GM21717 (cell line): ENCODE measurements at regions not wholly inside any gene's neighbourhood (a gene's known extent, or its start where the extent isn't known, plus 50 kb on each side); places are given as distances from the start of the nearest gene placed in this dataset.

Source experiments
- ATAC-seq: cut with Tn5 transposase; IDR thresholded peaks from one replicate; pipeline ENCODE4 v1.9.1; 2021; ENCODE audit warnings: mild to moderate bottlenecking, moderate library complexity; ENCODE audit not compliant: unreplicated experiment

GRCh38 chr6:56347526-56347925, 100.1 kb upstream of the COL21A1 start:
- no peak for ATAC-seq

DNA sequence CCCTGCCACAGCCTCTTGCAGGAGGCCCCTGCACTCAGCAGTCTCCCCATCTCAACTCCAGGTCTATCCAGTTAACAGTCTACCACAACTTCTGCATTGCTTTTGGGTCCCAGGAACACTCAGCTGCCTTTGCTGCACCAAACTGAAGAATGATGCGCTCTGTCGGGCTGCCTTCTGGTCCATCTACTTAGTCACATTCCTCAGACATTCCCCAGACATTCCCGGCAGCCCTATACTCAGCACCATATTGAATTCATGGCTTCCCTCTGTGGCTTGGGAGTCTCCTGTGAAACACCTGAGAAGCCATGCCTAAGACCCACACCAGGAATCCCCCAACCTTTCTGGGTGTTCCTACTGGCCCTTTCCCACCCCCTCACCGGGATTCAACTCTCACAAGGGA, 99.6 kb upstream of the COL21A1 start:
- ATAC-seq: no peak

DNA sequence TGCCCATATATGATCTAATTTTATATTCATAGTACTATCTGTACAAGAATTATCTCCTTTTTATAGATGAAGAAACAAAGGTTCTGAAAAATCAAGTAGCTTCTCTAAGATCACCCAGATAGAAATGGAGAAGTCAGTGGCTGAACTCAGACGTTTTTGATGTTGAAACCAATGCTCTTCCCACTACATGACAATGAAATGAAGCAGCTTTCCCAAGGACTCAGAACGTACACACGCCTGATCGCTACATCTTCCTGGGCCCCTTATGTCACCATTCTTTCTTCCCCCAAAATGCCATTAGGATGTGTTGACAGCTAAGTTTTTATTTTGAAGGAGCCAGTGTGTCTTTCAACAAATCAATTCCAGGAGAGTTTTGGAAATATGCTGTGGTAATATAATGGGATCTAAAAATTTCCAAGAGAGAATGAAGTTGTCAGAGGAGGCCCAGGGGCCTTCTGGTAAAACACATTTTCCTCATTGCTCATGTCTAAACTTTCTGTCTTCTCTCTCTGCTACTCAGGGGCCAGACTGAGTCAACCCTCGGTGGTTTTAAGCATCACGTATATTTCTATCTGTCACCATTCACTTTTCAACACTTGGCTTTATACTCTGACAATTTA, 98.1 kb upstream of the COL21A1 start:
- no peak for ATAC-seq

DNA sequence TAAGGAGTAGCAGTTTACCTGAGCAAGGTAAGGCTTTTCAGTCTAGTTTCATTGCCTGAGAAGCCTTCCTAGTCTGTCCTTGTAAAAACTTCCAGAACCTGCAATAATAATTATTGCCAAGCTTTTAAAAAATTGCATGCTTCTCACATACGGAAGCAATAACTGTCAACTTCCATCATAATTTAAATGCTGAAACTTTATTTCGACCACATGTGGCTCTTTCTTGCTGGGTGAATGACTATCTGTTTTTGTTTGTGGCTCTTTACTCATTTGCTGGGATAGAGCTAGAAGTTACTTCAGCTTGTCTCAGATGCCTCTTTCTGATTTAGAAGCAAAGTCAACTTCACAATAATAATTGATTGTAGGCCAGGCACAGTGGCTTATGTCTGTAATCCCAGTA, 95.9 kb upstream of the COL21A1 start:
- no peak for ATAC-seq

- no peak for ATAC-seq
Observed at GRCh38 chr6:56339524-56339923, 92.1 kb upstream of the COL21A1 start.

DNA sequence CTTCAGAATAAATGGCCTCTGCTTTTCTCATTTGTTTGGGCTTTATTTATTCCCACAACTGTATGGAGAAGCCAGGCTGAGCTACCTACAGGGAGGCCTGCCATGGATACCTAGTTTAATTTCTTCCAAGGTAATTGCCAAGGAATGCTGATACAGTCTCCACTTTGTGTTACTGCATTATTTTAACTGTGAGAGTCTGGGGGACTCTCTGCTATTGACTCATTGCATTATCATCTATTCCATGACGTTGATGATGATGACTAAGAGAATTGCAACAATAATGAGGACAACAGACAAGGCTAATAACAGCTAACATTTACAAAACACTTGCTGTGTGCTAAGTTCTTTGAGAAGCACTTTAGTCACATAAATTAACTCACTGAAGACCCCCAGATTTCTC, 88.3 kb upstream of the COL21A1 start:
- ATAC-seq: no peak

- no peak for ATAC-seq
Observed at GRCh38 chr6:56334937-56335336, 87.6 kb upstream of the COL21A1 start.

DNA sequence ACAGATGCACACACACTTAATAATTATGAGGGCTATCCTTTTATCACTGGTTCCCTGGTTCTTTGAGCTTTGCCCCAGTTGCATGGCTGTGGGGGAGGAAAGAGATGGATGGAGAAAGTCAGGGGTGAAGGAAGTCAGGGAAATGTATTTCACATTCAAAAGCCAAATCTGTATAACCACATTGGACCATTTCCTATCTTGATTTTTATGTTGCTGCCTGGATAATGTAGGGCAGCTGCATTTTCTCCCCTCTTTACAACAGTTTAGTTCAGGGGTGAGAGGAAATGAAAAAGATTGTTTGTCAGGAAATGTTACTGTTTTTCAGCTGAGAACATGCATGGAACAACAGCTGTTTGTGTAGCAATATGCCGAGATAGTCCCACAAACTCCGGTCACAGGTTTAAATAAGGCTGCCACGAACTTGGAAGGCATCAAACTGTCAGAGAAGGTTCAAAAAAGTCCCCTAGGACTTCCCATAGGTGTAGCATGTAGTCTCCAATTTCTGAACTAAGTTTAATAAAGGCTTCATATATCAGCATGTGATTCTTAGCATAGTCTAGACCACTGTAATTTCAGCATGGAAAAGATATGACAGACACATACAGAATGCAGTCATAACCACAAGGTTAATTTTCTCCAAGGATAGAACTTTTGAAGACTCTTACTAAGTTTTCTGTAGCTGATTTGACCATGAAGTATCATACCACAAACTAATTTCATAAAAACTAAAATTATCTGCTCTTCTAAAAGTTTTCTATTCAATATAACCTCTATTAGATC, 82.1 kb upstream of the COL21A1 start:
- no peak for ATAC-seq

- ATAC-seq: no peak
Observed at GRCh38 chr6:56328728-56329090, 81.3 kb upstream of the COL21A1 start.

DNA sequence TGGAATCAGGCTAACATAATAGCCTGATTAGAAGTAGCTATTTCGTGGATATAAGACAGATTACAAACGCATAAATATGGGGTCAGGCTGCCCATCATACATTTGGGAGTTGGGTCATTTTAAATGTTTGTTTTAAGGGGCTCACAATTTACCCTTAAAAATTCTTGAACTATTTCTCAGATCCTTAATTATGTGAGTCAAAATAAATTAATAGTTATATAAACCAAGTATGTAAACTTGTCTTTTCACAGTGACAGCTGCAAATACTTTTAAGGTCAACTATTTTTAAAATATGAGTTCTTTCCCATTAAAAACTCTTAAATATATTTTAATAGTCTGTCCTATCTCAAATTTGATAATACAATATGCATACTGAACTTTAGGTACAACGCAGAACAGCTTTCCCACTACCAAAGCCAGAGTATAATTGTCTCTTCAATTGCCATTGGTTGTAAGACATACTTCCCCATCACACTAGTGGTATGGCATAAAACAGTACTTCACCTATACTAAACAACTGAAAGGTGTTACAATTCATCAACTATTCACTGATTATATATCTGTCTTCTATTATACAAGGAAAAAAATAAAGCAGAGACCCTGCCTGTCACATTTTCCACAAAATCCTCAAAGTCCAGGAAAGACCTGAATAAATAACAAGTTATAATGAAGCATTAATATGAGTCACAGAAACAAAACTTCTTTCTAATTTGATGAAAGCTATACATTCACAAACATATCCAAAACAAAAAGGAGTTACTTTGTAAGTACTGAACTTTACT, 80.8 kb upstream of the COL21A1 start:
- no peak for ATAC-seq

GRCh38 chr6:56324396-56324795, 77.0 kb upstream of the COL21A1 start:
- no peak for ATAC-seq

DNA sequence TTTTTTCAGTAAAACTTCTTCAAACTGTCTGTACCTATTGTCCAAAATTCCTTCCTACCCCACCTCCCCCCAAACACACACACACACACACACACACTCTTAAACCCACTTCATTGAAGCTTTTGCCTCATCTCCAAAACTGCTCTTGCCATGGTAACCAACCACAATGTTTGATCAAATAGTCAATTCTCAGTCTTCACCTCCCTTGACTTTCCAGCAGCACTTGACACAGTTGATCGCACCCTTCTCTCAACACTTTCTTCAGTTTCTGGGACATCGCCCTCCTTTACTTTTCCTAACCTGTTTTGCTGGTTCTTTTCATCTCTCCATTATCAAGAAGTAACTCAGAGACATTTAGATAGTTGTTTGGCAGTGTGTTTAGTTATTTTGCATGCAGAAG, 71.5 kb upstream of the COL21A1 start:
- ATAC-seq: no peak

- no peak for ATAC-seq
Observed at GRCh38 chr6:56314683-56315523, 67.5 kb upstream of the COL21A1 start.

- ATAC-seq: no peak
Observed at GRCh38 chr6:56311533-56312448, 64.4 kb upstream of the COL21A1 start.

DNA sequence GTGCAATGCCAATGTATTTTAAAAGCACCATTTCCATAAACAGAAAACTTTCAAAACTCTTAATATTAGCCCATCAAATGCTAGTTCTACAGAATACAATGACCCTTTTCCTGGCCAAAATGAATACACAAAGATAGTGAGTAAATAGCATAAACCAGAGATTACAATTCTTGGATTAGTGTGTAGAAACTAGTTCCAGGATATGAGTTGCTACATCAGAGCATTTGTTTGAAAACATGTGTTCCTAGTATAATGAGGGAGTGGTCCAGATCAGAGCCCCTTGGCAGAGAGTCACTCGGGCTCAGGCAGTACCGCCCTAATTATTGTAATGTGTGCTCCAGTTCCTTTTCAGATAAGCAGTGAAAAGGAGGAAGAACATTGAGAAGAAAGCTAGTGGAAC, 63.7 kb upstream of the COL21A1 start:
- no peak for ATAC-seq

- ATAC-seq: no peak
Observed at GRCh38 chr6:56310241-56310640, 62.9 kb upstream of the COL21A1 start.

DNA sequence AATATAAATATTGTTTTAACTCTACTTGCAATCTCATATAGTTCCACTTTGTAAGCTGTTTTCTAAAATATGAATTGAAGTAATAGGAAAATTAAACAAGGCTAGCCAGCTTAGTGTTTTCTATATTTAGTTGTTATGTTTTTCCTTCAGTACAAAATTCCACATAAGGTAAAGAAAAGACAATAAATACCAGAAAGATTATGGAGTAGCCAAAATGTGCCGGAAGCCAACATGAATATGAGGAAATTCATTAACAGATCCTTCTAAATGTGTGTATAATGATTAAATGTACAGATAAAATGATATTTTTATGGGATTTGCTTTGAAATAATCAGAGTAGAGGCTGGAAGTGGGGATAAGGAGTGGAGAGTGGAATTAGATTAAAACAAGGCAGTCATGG, 52.5 kb upstream of the COL21A1 start:
- no peak for ATAC-seq

GRCh38 chr6:56297022-56297989, 49.9 kb upstream of the COL21A1 start:
- ATAC-seq: no peak
